ENCODE measurements at regions not wholly inside any gene's neighbourhood (a gene's known extent, or its start where the extent isn't known, plus 50 kb on each side); places are given as distances from the start of the nearest gene placed in this dataset.
"Not testable (repeated sequence)": the region's sequence is repeated elsewhere in the genome, so short reads cannot be mapped to it uniquely, and the experiment has no call there.

DNA sequence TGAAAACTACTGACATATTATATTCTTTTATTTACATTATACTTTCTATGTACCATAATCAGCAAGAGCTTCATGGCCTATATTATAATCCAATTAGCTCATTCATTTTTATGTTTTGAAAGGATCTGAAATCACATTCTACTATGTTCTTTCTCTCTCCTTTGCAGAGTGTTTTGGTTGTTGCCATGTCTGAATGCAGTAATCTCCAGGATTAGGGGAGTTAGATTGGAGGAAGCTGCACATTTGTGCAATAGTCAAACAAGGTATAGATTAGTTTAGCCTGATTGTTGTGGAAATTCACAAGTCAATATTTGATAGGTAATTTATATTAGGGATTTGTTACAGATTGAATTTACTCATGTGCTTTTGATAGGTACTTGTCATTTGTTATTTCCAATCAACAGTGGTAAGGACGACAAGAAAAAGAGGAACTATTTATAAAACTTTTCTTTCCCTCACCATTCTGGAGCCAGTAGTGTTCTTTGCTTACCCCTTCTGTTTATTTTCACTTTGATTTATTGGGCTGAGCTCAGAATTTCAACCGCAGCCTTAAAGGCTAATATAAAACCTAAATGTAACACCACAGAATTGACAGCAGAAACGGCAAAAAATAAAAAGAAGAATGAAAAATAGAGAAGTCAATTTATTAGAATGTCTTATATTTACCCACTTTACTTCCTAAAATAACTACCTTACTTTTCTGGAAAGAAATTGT, 597.0 kb downstream of the CHSY3 start:
- H4K5ac ChIP-seq (ENCODE audit: insufficient read length, low read depth, low read length): no peak overlapping the region
- H2AK5ac ChIP-seq (ENCODE audit: insufficient read length, low read length): no peak overlapping the region
- no peak overlapping the region for H2BK15ac ChIP-seq (ENCODE audit: low read depth, low read length)
- H3K4me2 ChIP-seq (ENCODE audit: insufficient read depth, insufficient read length, low read length): no peak overlapping the region
- Mint-ChIP-seq H3K36me3 (ENCODE audit: insufficient read depth in 1 of 3, low read depth in 3 of 3) (no peaks in the 10 kb centered on the region; a peak in 3 of 7 replicates), H3K4me1 (peaks cover 9 to 14% of the 10 kb centered on the region in 2 experiments), H3K27me3 (ENCODE audit: low read depth) (no peaks in the 10 kb centered on the region), H3K27ac (no peak overlapping the region), H3K4me3 (no peak overlapping the region), H3K9me3 (no peaks in the 10 kb centered on the region; a peak in 2 of 5 replicates)
- no peak overlapping the region for H3K4ac ChIP-seq (ENCODE audit: low read depth, low read length)
- no peak overlapping the region for H3K56ac ChIP-seq (ENCODE audit: insufficient read length, low read depth, low read length)
- no peak overlapping the region for H2BK120ac ChIP-seq (ENCODE audit: low read depth, low read length, poor library complexity, severe bottlenecking)
- no peak overlapping the region for H2AFZ ChIP-seq (ENCODE audit: low read length)
- no peak overlapping the region for H3K23ac ChIP-seq (ENCODE audit: insufficient read length, low read depth, low read length)
- H2BK5ac ChIP-seq (ENCODE audit: insufficient read length, low read length): no peak overlapping the region
- H3K79me2 ChIP-seq (ENCODE audit: insufficient read depth, low read length): no peaks in the 10 kb centered on the region
- H4K20me1 ChIP-seq (ENCODE audit: control insufficient read depth, insufficient read depth, insufficient read length): no peaks in the 10 kb centered on the region
- no peak overlapping the region for H3K14ac ChIP-seq (ENCODE audit: insufficient read depth, low read length)
- no peaks in the 10 kb centered on the region for H3K79me1 ChIP-seq (ENCODE audit: insufficient read depth, low read depth, low read length, poor library complexity, severe bottlenecking)
- H3K18ac ChIP-seq (ENCODE audit: insufficient read length, low read depth, low read length): no peak overlapping the region
- no peaks in the 10 kb centered on the region for H3K4me1 ChIP-seq (ENCODE audit: insufficient read depth, low read length)
- TF ChIP-seq CTCF (conservative IDR thresholded peaks at IDR 0.05): no peak
- no peaks in the 10 kb centered on the region for H3K23me2 ChIP-seq (ENCODE audit: insufficient read length, low read depth, low read length, poor library complexity, severe bottlenecking)
- H2BK12ac ChIP-seq (ENCODE audit: insufficient read length, low read depth, low read length): no peak overlapping the region
- DNase-seq: no peak
- no peak overlapping the region for H4K91ac ChIP-seq (ENCODE audit: insufficient read length, low read depth, low read length)
- H3T11ph ChIP-seq (ENCODE audit: low read length): no peak overlapping the region
- H3K9me3 ChIP-seq (ENCODE audit: control insufficient read depth, low read depth, low read length): no peaks in the 10 kb centered on the region
- no peak overlapping the region for H4K8ac ChIP-seq (replicated peaks; ENCODE audit: insufficient read length, low read depth, low read length)
- H3K27ac ChIP-seq (ENCODE audit: insufficient read length, low read depth, low read length): no peak overlapping the region
- no CpG with 5 or more reads among the region's 3 CpGs for WGBS (ENCODE audit: extremely low coverage, insufficient read length, low lambda C conversion rate)
- H3K27me3 ChIP-seq (ENCODE audit: insufficient read depth, low read length): no peaks in the 10 kb centered on the region
- H2BK20ac ChIP-seq (ENCODE audit: low read depth, low read length, poor library complexity, severe bottlenecking): no peak overlapping the region
- H3K9ac ChIP-seq (ENCODE audit: extremely low read depth, insufficient read length, low read length): no peak overlapping the region

- not testable (repeated sequence) for H3K9me3 Mint-ChIP-seq
Measured at GRCh38 chr5:130500495-130500894, 596.2 kb downstream of the CHSY3 start.

More at GRCh38 chr5:130500495-130500894, 596.2 kb downstream of the CHSY3 start:
- H2BK12ac ChIP-seq (ENCODE audit: insufficient read length, low read depth, low read length); H3K9ac ChIP-seq (ENCODE audit: extremely low read depth, insufficient read length, low read length); H3K4me1 ChIP-seq (ENCODE audit: insufficient read depth, low read length); H2BK120ac ChIP-seq (ENCODE audit: low read depth, low read length, poor library complexity, severe bottlenecking); H4K8ac ChIP-seq (replicated peaks; ENCODE audit: insufficient read length, low read depth, low read length); H3K27me3 ChIP-seq (ENCODE audit: insufficient read depth, low read length); H2BK20ac ChIP-seq (ENCODE audit: low read depth, low read length, poor library complexity, severe bottlenecking); H4K20me1 ChIP-seq (ENCODE audit: control insufficient read depth, insufficient read depth, insufficient read length); H3K14ac ChIP-seq (ENCODE audit: insufficient read depth, low read length); H2AK5ac ChIP-seq (ENCODE audit: insufficient read length, low read length); H3K4me3 Mint-ChIP-seq; H3K23me2 ChIP-seq (ENCODE audit: insufficient read length, low read depth, low read length, poor library complexity, severe bottlenecking); H3K56ac ChIP-seq (ENCODE audit: insufficient read length, low read depth, low read length); H3K23ac ChIP-seq (ENCODE audit: insufficient read length, low read depth, low read length); H3K4me2 ChIP-seq (ENCODE audit: insufficient read depth, insufficient read length, low read length); H2BK5ac ChIP-seq (ENCODE audit: insufficient read length, low read length); H3K9me3 ChIP-seq (ENCODE audit: control insufficient read depth, low read depth, low read length); H3K4ac ChIP-seq (ENCODE audit: low read depth, low read length); H3K36me3 Mint-ChIP-seq (ENCODE audit: insufficient read depth in 1 of 3, low read depth in 3 of 3); H3K27me3 Mint-ChIP-seq (ENCODE audit: low read depth); DNase-seq; H3K27ac Mint-ChIP-seq; H3K27ac ChIP-seq (ENCODE audit: insufficient read length, low read depth, low read length); H2AFZ ChIP-seq (ENCODE audit: low read length); H4K5ac ChIP-seq (ENCODE audit: insufficient read length, low read depth, low read length); H3T11ph ChIP-seq (ENCODE audit: low read length); H2BK15ac ChIP-seq (ENCODE audit: low read depth, low read length); H4K91ac ChIP-seq (ENCODE audit: insufficient read length, low read depth, low read length); H3K79me2 ChIP-seq (ENCODE audit: insufficient read depth, low read length); H3K79me1 ChIP-seq (ENCODE audit: insufficient read depth, low read depth, low read length, poor library complexity, severe bottlenecking); H3K18ac ChIP-seq (ENCODE audit: insufficient read length, low read depth, low read length): not testable (repeated sequence)
- no CpG with 5 or more reads among the region's 4 CpGs for WGBS (ENCODE audit: extremely low coverage, insufficient read length, low lambda C conversion rate)
- H3K4me1 Mint-ChIP-seq: peaks cover 9 to 14% of the 10 kb centered on the region in 2 experiments
